HG03565 (cell line): ENCODE measurements at regions not wholly inside any gene's neighbourhood (a gene's known extent, or its start where the extent isn't known, plus 50 kb on each side); places are given as distances from the start of the nearest gene placed in this dataset.
"Not testable (repeated sequence)": the region's sequence is repeated elsewhere in the genome, so short reads cannot be mapped to it uniquely, and the experiment has no call there.

Source experiments
- ATAC-seq: cut with Tn5 transposase; IDR thresholded peaks from one replicate; pipeline ENCODE4 v1.9.1; 2021; ENCODE audit warnings: mild to moderate bottlenecking, moderate library complexity; ENCODE audit not compliant: unreplicated experiment

DNA sequence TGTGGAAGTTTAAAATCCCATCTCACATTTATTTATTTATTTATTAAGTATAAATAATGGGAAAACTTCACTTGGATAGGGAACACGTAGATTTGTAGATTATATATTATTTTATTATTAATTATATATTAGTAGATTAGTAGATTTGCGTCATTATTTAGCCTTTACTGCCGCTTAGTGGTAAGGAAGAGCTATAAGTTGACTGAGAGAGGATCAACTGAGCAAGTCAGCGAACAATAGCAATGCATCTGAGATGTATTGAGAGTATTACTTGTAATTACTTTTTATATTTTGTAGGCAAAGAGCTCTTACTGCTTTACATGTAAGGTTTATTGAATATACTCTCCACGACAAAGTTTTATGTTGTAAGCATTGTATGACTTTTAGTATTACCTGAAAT lies 244.5 kb upstream of the ANKRD30A start:
- no peak for ATAC-seq

DNA sequence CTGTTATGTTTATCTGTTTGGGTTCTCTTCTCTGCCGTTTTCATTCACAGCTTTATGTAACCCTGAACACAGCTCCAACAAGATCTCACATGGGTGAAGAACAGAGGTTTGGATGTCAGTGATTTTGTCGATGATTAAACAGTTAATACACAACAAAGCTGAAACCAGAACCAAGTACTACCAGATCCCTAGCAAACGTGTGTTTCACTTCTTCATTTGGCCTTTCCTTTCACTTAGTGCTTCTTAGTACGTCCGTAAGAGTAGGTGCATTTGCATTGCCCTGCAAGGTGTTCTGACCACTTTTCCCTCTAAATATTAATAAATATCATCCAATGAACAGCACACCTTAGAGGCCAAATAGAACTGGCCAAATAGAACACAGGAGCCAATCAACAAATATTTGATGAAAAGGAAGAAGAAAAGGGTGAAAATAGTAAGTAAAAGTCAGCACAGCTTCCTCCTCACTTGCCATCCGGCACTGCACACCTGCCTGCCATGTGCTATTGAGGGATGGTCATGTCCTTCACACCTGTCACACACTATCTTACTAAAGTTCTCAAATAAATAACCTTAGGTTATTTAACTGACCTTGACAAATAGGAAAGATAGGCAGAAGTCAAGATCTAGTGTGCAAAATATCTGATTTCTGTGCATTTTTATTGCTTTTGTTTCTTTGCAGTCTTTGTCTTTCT lies 252.6 kb upstream of the ANKRD30A start:
- peak; percentile 96 for ATAC-seq

DNA sequence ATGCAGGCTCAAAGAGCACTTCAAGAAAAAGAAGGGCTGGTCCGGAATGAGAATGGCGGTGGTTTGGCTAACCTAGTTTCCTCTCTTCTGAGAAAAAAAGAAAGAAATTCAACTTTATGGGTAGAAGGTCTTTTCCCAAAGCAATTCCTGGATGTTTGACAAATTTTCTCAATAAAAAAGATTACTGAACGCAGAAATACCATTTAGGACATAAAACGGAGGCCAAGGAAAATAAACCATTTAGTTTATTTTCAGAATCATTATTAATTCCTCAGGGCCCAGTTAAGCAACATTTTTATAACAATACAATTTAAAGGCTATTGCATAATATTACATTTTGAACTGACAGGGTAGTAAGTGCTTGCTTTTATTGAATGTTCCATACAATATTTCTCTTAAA lies 284.6 kb upstream of the ANKRD30A start:
- ATAC-seq, result no peak

DNA sequence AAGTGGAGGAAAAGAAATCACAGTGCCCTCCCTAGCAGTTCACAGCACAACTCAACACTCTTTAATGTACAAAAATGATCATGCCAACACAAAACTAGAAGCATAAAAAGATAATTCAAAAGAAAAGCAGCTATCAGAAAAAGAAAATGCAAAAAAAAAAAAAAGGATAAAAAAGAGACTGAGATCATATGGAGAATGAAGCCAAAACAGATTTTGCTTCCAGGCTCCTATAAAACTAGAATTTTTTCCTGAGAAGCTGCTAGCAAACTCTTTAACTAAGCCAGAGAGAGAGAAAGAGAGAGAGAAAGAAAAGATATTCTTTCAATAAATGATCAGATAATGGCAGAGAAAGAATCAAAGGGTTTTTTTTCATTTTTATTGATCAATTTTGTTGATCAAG lies 288.0 kb upstream of the ANKRD30A start:
- no peak for ATAC-seq

DNA sequence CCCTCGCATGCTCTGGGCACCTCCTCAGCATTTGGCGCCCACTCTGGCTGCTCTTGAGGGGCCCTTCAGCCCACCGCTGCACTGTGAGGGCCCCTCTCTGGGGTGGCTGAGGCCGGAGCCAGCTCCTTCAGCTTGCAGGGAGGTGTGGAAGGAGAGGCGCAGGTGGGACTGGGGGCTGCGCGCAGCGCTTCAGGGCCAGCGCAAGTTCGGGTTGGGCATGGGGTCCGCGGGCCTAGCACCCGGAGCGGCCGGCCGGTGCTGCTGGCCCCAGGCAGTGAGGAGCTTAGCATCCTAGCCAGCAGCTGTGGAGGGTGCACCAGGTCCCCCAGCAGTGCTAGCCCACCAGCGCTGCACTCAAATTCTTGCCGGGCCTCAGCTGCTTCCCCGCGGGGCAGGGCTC lies 305.6 kb upstream of the ANKRD30A start:
- ATAC-seq, result no peak

DNA sequence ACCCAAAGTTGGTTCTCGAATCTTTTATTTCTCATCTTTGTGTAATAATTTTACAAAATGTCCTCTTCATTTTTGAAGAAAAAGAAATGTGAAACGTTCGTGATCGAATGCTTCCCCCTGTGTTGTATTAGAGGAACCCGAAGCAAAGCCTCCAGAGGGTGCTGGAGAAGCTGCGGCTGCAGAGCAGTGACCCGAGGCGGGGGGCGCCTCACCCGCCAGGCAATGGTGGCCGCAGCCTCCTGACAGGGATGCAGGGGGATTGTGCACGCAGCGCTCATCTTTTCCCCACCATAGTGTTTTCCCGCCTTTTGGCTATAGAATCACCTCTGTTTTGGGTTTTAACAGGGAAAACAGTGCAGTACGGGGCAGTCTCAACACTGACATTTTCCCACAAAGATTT lies 307.5 kb upstream of the ANKRD30A start:
- ATAC-seq, result no peak

DNA sequence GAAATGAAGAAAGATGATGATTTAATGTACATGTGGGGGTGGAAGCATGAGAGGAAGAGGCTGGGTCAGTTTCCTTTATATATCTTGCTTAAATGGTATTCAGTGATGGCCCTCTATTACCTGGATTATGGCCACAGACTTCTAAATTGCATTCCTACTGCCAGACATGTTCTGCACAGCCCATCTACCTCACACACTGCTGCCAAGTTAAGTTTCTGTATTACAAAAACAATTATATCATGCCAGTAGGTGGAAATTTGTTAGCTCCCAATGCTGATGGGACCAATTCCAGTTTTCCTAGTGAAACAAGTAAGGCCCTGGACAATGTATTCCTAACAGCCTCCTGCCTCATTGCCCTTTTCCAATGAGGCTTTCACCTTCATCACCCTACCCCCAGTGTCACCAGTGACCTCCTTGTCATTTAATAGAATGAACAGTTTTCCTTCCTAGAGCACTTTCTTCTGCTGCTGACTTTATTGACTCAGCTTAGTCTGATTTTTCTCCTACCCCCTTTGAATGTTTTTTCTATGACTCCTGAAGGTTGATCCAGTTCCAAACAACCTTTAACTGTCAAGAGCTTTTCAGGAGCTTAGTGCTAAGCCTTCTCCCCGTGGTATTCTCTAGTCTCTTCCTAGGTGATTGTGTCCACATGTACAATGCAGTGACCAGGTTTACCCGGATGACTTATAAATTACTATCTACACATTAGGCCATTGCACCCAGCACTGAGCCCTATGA lies 316.6 kb upstream of the ANKRD30A start:
- no peak for ATAC-seq

DNA sequence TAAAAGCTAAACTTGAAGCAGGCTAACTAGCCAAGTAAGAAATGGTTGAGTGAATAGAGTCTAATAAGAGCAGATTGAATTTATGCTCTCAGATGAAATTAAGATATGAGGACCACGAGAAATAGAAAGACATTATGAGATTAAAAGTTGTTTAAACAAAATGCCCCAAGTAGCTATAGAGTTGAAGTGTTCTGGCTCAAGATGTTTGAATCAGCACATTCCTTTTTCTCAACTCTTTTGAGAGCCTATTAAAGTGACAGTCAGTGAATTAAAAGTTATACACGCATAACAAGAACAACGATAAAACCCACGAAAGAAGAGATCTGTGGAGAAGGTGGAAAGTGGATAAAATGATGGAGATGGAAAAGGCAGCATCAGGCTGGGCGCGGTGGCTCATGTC lies 322.2 kb upstream of the ANKRD30A start:
- ATAC-seq, result no peak

DNA sequence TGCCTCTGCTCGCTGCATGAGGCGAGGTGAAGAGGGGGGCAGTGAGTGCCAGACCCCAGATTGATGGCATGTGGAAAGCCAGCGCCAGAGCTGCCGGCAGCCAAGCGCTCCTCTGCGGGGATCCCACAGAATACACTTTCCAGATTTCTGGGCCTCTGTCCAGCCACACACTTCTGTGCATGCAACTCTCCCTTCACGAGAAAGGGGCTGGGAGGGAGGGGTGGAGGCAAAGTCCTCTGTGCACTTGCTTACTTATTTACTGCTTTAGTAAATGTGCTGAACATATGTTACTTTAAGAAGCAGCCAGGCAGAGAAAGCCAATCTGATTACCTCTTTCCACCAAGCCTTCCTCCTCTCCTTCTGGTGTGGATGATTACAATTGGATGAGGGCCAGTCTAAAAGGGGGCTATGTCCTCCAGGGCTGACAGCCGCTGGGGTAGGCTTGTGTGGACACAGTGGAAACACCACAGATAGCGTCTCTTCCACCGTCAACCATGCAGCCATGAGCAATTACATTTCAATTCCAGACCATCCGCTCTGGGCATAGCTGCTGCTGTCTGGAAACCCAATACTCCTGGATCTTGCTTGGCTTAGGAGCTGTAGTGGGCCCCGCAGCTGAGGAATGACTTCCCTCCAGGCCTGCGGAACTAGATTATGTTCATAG lies 322.8 kb upstream of the ANKRD30A start:
- no peak for ATAC-seq

DNA sequence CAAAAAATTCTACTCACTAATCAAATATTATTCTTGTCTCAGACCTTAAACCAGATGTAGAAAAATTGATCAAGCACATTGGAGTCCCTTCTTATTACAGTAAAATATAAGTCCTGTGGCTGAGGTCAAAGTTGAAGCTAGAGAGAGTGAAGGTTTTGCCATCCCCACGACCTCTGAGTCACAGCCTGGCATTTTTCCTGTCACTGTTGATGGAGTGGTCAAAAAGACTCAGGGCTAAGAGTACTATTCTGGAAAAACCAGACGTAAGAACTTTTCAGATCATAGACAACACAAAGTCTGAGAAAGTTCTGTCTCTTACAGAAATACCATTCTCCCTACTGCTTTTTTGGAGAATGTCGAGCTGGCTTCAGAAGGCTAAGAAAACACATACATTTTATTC lies 323.7 kb upstream of the ANKRD30A start:
- no peak for ATAC-seq

DNA sequence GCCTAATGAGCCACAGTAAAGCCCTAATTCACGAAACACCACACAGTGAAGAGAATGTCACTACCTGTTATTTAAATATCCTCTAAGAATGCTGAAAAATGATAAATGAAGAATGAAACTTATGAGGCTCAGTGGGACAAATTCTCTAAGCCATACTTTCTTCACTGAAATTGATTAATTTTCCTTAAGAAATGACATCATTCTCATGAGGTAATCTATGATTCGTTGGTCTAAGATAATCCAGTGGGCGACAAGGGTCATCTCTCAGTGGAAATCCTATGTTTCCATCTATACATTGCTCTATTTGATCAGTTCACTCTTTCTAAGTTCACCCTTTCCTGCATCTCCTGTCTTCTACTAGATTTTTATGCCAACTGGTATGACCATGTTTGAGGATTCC lies 330.4 kb upstream of the ANKRD30A start:
- ATAC-seq, result no peak

DNA sequence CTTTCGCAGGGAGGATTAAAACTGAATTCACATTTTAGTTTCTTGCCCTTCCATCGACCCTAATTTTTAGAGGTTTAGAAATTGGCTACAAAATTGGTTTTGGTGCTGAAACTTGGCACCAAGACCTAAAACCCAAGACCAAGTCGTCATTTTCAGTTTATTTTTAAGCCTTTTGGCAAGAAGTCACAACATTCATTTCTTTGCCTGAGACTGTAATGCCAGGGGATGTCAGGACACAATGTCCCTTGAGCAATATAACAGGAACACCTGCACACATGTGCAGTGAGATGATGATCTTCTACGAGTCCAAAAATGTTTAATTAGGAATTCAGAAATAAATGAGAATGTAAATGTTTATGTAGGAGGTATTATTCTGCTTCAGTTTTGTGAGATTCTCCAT lies 335.4 kb upstream of the ANKRD30A start:
- no peak for ATAC-seq

DNA sequence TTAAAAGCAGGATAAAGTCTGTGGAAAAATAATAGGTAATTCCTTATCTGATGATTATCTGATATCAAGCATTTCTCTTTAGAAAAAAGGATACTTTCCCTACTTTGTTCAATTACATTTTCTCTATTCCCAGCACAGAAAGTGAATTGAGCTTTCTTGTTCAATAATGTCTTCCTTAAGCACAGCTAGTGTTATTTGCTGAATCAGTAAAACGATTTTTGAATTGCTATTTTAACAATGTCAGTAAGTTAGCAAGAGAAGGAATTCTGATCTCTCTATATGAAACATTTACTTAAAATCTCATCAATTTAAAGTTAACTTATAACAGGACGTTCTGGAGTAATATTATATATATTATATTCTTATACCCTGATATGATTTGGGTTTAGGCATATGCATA lies 337.2 kb upstream of the ANKRD30A start:
- ATAC-seq, result no peak

DNA sequence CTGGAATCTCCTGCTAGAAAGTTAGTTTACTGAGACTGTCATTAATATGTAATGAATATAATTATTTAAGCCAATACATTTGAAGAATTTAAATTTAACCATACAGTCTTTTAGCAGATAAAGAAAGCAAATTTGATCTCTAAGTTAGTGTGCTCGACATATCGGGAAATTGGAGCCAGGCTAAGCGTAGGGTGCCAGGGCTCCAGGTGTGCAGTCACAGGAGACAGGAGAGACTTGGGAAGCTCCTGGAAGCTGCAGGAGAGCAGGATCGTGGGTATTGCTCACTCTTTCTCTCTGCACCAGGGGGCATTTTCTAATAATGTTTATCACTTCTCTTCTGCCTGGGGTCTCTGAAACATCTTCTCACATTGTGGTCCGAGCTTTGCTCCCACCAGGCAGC lies 342.0 kb upstream of the ANKRD30A start:
- no peak for ATAC-seq

DNA sequence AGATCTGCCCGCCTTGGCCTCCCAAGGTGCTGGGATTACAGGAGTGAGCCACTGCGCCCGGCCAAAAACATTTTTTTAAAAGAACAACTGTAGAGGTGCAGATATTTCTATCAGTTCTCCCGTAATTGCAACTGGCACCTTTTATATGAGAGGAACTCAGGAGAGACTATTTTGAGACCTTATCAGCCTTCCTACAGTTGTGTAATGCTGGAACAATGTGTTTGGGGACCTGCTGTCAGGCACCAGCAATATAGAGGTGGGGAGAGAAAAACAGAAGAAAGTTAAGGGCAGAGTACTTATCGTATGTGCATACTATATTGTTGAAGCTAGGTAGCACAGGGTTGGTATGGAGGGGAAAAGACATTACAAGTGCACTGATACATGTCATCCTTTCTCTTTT lies 343.8 kb upstream of the ANKRD30A start:
- ATAC-seq, result no peak

DNA sequence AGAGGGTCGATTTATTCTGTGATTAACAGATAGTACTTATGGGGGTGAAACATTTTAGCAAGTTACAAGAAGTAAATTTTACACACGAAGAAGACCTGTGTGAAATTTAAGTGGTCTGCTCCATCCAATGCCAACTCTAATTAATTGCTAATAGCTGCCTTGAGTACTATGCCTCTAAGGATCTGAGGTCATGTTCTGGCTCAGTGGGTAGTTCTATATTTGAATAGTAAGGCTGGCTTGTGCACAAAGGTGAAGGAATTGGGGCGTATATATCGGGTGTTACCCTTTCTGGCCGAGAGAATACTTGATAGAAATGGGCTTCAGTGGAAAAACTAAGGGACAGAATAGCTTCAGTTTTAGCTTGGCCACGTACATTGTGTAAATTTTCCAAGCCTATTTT lies 345.2 kb upstream of the ANKRD30A start:
- no peak for ATAC-seq

DNA sequence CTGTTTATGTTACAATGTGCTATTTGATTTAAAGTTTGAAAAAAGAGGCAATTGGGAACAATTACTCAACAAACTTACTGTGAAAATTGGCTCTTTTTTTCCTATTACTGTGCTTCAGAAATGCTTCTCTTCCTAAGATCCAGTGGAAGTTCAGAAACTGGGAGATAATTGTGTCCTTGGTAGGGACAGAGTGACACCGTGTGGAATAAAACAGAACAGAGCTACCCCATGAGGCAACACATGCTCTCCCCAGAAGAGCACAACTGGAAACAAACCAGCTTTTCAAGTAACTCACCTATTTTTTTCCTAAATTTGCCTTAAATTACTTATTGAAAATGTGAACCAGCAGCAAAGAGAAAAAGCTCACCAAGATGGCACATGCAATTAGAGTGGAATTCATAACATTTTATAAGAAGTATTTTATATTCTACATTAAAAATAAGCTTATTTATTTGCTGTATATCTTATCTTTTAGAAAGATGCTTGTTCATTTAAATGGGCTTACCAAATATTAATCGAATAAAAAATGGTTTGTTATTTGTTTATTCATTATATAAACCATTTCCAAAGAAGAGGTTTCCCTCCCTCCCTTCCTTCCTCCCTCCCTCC lies 346.1 kb upstream of the ANKRD30A start:
- no peak for ATAC-seq

DNA sequence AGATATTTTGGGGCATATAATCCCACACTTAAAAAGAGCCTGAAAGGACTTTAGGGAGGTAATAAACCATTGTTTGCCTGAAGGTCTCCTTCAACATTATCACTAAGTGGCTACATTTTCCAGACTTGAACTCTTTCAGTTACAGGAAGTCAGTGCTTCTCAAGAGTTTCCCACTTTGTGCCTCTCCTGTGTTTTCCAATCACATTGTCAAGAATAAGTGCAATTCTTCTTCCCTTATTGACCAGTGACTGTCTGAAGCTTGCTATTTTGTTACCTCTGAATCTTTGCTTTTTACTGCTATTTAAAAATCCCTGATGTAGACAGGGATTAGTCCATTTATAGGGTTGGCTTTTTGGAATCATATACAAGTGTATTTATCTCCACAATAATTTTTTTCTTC lies 346.7 kb upstream of the ANKRD30A start:
- ATAC-seq, result no peak

DNA sequence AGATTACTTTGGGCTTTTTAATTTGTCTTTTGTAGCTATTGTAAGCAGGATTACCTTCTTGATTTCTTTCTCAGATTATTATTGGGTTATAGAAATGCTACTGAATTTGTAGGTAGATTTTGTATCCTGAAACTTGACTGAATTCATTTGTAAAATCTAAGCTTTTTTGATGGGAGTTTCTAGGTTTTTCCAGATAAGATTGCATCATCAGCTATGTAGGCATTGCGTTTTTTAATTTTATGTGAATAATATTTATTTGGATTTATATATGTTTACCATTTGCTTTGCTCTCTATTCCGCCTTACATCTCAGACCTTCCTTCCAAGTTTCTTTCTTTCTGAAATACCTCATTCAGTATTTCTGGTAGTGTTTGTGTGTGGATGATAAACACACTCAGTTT lies 351.7 kb upstream of the ANKRD30A start:
- no peak for ATAC-seq

DNA sequence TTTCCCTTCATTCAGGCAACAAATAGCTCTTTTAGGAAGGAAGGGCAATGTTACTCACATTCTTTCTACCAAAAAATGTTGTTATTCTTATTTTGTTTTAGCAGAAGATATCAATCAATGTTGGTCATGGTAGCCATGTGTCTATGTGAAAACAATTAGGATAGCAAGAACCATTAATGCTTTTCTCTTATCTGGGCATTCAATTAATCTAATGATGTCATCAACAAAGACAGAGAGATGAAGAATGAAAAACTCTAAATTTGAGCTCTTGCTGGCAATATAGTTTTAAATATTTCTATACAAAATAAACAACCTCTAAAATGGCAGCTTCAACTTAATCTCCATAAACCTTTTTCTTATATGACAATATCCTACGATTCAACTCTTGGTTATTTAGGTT lies 353.7 kb upstream of the ANKRD30A start:
- no peak for ATAC-seq

DNA sequence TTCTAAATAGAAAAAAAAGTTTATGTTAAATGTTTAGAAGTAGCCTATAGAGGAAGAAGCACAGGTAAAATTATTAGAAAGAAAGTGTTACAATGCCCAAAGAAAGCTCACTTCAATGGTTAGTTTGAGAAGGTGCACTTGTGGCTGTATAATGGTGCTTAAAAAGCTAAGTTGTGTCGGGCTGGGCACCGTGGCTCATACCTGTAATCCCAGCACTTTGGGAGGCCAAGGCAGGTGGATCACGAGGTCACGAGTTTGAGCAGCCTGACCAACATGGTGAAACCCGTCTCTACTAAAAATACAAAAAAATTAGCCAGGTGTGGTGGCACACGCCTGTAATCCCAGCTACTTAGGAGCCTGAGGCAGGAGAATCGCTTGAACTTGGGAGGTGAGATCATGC lies 355.7 kb upstream of the ANKRD30A start:
- not testable (repeated sequence) for ATAC-seq

DNA sequence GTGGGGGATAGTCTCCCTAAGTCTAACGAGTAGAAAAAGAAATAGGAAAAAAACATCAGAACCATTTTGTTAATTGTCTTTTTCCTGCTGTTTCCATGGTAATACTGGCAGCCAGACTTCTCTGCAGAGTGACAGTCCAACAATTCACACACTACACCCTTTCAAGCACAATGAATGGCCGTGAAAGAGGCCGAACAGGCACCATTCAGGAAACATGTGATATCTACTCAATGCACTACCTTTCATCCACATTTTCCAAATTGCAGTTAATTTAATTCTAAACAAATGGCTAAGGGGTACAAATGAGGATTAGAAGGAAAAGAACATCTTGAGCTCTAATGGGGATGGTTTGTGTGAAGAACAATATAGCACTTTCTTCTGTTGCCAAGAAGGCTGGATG lies 358.5 kb upstream of the ANKRD30A start:
- no peak for ATAC-seq
